GM21515 (cell line): ENCODE measurements at regions not wholly inside any gene's neighbourhood (a gene's known extent, or its start where the extent isn't known, plus 50 kb on each side); places are given as distances from the start of the nearest gene placed in this dataset.
"Not testable (repeated sequence)": the region's sequence is repeated elsewhere in the genome, so short reads cannot be mapped to it uniquely, and the experiment has no call there.

Source experiments
- ATAC-seq: cut with Tn5 transposase; IDR thresholded peaks from one replicate; pipeline ENCODE4 v1.9.1; 2021; ENCODE audit not compliant: unreplicated experiment

DNA sequence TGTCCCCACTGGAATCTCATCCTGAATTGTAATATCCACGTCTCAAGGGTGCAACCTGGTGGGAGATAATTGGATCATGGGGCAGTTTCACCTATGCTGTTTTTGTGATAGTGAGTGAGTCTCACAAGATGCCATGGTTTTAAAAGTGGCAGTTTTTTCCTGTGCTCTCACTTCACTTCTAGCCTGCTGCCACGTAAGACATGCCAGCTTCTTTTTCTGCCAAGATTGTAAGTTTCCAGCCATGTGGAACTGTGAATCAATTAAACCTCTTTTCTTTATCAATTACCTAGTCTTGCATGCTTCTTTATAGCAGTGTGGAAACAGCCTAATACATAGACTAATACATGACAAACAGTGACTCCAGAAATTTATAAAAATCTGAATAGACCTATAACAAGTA, 1131.8 kb downstream of the PCDH7 start:
- no peak for ATAC-seq

DNA sequence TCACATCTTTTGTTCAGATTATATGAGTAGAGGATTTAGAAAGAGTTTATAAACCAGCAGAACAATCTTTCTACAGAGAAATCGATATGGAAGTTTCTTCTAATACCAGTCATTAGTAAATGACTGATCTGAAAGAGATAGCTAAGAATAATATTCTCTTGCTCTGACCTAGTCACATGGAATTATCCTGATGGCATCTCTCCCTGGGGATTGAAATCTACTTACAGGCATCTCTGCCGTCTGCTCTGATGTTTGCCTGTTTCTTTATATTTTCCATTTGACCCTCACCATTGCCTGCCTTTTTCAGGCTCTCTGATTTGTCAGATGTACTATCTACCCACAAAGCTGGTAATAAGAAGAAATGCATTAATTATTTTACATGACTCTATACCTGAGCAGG, 1157.3 kb downstream of the PCDH7 start:
- ATAC-seq: no peak

DNA sequence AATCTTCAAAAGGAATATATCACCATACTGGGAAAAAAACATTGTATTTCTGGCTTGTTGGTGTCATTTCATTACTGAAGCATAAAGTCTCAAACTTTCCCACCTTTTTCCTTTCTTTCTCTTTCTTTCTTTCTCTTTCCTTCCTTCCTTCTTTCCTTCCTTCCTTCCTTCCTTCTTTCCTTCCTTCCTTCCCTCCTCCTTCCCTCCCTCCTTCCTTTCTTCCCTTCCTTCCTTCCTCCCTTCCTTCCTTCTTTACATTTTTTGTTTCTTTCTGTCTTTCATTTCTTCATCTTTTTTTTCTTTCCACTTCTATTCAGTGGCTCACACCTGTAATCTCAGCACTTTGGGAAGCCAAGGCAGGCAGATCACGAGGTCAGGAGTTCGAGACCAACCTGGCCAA, 1160.7 kb downstream of the PCDH7 start:
- ATAC-seq: not testable (repeated sequence)

DNA sequence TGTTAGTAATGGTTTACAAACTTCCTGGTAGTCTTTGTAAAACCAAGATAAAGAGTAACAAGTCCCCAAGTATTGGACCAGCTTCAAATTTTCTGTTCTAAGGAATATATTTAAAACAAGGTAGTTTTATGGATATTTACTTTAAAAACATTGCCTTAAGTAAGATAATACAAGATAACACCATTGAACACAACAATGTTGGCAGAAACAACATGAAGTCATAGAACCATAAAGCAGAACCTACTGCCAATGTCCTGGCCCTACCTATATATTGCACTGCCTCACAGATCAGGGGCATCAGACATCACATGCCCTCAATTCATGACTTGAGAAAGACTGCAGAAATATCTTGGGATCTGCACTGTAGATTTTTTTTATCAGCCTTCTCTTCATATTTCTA, 1176.2 kb downstream of the PCDH7 start:
- no peak for ATAC-seq

DNA sequence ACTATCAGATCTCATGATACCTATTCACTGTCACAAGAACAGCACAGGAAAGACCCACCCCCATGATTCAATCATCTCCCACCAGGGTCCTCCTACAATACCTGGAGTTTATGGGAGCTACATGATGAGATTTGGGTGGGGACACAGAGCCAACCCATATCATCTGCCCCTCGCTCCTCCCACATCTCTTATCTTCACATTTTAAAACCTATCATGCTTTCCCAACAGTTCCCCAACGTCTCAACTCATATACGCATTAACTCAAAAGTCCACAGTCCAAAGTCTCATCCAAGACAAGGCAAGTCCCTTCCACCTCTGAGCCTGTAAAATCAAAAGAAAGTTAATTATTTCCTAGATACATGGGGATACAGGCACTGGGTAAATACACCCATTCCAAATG, 1185.2 kb downstream of the PCDH7 start:
- ATAC-seq: no peak

DNA sequence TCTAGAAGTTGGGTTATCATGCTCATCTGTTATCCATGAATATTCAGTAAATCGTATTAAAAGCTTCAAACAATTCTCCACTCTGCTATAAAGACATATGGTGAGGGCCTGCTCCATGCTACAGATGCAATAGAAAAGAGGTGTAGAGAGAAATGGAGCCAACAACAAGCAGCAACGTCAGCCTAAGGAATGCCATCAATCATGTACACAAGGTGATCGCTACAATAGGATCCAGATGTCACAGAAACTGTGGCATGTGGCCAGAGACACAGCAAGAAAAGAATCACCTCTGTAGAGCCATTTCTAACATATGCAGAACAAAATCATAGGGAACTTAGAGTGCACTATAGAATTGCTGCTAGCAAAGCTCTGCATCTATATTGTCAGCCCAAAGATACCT, 1188.1 kb downstream of the PCDH7 start:
- no peak for ATAC-seq

DNA sequence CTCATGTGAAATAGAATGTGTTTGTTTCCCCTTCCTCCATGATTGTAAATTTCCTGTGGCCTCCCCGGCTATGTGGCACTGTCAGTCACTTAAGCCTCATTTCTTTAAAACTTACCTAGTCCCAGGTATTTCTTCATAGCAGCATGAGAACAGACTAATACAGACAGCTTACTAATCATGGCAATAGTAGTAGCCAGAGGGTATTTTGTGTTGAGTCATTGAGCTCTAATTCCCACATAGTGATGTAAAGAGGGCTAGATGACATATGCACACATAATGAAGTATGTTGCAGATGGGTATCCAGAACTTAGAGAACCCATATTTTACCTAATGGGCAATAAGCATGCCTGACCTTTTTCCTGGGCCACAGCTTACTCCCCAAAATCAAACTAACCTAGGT, 1197.2 kb downstream of the PCDH7 start:
- ATAC-seq: no peak

DNA sequence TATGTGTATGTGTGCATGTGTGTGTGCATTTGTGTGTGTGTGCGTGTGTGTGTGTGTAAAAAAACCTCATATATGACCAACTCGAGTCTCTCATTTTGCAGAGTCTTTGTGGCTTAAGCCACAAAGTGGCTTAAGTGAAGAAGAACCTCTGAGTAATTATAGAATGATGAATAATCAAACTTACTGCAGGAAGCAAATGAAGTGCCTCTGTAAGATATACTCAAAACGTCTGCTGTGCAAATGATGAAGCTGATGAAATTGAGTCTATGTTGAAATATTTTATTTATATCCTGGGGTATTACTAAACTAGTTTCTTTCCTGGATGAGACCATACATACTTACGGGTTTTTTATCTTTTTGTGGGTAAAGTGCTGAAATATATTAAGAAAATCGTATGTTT, 1198.7 kb downstream of the PCDH7 start:
- no peak for ATAC-seq

DNA sequence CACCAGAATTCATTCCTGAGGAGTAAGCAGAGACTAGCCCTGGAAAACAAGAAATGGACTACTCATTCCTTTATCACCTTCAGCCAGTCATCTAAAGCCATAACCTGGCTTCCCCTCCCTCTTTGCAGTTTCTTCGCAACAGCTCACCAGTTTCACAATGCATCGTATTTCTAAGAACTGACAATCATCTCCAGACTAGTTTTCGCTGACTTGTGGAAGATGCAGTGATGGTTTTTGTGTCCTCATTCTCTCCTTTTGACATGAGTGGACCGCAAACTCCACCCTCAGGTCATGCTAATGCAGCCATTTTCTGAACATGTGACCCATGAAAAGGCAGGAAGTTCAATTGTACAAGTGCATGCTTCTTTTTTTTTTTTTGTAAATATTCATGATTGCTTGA, 1203.5 kb downstream of the PCDH7 start:
- ATAC-seq: no peak

DNA sequence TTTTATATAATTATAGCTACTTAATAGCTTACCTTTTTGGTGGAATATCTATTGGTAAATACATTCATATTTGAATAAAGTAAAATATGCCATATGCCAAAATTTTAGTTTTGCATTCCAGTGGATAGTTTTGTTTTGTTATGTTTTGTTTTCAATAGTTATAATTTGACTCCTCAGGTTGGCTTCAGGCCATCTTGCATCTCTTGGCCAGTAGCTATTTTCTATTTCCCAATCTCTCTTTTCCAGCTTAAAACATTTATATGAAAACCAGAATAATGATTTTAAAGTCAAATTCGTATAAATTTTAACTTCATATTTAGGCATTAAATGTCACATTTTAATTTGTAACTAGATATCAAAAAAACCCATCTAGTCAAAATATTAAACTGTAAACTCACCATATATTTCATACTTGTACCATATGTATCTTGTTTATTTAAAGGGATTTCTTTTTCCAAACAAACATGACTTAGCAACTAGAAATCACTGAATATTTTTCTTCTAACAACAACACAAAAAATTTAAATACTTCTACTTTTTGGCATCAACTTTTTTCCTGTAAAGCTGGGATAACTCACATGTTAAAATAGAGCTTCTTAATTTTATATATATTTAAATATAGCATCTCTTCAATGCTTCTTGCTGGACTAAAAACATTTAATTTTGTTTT, 1209.6 kb downstream of the PCDH7 start:
- ATAC-seq: no peak

DNA sequence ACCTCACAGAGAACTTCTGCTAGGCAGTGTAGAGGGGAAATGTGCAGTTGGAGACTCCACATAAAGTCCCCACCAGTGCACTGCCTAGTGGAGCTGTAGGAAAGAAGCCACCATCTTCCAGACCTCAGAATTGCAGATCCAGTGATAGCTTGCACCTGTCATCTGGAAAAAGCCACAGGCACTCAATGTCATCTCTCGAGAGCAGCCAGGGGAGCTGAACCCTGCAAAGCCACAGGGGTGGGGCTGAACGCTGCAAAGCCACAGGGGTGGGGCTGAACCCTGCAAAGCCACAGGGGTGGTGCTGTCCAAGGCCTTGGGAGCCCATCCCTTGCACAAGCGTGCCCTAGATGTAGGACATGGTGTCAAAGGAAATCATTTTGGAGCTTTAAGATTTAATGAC, 1226.3 kb downstream of the PCDH7 start:
- no peak for ATAC-seq

DNA sequence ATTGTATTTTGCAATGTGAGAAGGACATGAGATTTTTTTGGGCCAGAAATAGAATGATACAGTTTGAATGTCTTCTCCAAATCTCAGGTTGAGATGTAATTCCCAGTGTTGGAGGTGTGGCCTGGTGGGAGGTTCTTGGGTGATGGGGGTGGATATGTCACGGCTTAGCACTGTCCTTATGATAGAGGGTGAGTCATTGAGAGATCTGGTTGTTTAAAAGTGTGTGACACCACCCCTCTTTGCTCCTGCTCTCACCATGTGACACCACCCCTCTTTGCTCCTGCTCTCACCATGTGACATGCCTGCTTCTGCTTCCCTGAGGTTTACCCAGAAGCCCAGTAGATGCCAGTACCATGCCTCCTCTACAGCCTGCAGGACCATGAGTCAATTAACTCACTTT, 1226.9 kb downstream of the PCDH7 start:
- ATAC-seq: no peak

DNA sequence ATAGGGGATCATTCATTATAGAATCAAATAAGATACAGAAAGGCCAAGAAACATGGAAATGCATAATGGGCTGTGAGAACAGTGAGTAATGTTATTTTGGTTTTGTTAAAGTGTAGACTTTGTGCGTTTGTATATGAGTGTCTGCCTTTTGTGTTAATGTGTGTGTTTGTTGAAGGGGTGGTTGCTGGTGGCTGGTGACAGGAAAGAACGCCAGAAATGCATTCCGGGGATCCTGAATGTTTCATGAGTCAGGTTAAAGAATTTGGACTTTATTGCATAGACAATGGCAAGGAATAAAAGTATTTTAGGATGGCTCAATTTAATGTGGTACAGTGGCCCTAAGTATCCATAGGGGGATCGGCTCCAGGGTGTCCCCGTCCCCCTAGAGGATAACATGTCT, 1228.9 kb downstream of the PCDH7 start:
- ATAC-seq: no peak

DNA sequence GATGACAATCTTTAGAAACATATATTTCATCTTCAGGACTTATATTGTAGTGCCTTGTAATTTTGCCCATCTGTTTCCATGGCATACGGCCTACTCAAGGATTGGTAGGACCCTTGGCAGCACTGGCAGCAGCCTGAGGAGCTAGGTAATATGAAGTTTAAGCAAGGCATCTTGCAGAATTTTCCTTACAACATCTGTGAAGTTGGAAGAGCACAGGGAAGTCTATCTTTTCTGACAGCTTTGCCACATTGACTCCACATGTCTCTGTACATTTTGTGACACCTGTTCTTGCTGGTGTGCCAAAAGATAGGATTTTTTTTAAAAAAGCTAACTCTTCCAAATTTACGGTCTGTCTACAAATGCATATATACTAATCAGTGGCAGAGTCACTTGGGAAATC, 1235.2 kb downstream of the PCDH7 start:
- ATAC-seq: no peak

DNA sequence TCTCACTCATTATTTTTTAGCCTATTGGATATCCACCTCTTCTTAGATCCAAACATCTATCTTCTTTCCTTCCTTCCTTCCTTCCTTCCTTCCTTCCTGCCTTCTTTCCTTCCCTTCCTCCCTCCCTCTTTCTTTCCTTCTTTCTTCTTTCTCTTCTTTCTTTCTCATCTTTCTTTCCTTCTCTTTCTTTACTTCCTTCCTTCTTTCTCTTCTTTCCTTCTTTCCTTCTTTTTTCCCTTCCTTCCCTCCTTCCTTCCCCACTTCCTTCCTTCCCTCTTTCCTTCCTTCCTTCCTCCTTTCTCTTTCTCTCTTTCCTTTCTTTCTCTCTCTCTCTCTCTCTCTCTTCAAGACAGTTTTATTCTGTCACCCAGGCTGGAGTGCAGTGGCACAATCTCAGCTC, 1239.8 kb downstream of the PCDH7 start:
- no peak for ATAC-seq

DNA sequence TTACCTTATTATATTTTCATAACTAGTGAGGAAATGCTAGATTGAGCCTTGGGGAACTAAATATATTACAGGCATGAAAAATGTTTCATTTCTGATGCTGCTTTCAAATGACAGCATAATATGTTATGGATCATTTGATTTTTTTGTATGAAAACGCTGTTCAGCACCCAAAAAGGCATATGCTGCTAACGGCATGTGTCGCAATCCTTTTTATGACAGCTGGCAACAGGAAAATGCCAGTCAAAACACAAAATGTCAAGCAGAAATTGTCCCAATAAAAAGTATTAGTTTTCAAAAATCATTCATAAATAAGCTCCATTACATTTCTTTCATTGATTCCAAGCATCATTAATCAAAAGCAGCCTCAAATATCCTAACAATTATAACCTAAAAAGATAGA, 1244.5 kb downstream of the PCDH7 start:
- no peak for ATAC-seq

DNA sequence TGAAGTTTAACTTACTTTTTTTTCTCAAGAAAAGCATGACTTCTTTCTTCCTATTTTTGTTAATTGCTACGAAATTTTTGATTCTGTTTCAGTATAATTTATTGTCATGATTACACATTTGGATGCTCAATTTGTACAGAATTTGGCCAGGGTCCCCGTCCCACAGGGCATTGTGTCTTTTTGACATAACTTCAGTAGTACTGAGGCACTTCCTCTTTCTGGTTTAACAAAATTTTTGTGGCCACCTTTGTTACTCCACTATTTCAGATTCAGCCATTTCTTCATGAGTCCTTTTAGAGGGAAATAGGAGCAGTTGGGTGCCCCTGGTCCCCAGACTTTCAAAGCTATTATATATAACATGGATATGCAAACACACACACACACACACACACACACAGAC, 1248.7 kb downstream of the PCDH7 start:
- no peak for ATAC-seq

DNA sequence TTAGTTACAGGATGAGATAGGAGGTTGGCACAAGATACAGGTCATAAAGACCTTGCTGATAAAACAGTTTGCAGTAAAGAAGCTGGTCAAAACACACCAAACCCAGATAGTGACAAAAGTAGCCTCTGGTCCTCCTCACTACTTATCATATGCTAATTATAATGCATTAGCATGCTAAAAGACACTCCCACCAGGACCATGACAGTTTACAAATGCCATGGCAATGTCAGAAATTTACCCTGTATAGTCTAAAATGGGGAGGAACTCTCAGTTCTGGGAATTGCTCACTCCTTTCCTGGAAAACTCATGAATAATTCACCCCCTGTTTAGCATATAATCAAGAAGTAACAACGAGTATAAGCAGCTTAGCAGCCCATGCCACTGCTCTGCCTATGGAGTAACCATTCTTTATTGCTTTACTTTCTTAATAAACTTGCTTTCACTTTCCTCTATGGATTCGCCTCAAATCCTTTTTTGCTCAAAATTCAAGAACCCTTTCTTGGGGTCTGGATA, 1254.4 kb downstream of the PCDH7 start:
- no peak for ATAC-seq

DNA sequence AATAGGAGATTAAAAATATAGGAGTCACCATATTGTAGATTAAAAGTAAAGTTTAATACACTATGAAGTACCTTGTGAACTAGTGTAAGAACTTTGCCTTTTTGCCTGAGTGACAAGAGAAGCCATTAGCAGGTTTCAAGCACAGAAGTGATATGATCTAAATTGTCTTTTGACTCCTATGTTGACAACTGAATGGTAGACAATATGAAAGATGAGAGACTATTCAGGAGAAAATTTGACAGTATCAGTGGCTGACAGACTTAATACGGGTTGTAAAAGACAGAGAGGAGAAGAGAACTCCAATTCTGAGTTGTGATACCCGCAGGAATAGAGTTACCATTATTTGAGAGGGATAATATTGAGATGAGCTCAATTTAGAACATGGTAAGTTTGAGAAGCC, 1259.8 kb downstream of the PCDH7 start:
- no peak for ATAC-seq

DNA sequence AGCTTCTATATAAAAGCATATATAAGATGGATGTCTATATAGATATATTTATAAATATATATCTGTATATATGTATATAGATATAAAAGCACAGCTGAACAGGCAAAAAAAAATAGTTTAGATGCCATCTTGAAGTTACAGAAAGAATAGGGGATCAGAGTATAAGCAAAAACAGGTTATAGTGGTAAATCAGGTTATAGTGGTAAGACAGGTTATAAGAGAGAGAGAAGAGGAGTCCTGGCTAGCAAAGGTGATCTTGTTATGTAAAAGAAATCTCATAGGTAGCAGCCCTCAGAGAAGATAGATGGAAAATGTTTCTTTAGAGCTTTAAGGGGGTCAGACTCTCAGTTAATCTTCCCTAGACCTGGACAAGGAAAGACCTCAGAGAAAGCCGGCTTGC, 1263.1 kb downstream of the PCDH7 start:
- no peak for ATAC-seq

DNA sequence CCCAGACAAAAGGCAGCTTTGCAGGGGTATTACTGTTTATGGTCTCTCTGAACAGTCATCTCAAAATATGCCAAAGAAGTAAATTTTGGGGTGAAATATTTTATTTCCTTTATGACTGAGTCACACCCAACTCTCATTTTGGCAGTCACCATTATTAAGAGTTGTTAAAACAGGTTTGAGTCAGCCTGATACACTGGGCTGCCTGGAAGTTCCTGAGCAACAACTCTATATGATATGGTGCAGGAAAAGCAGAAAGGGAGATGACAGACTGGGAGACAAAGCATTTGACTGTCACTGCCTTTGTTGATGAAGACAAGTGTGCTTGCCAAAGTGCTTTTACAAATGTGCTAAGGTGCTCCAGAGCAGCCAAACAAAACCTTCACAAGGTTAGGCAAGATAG, 1263.5 kb downstream of the PCDH7 start:
- ATAC-seq: no peak

DNA sequence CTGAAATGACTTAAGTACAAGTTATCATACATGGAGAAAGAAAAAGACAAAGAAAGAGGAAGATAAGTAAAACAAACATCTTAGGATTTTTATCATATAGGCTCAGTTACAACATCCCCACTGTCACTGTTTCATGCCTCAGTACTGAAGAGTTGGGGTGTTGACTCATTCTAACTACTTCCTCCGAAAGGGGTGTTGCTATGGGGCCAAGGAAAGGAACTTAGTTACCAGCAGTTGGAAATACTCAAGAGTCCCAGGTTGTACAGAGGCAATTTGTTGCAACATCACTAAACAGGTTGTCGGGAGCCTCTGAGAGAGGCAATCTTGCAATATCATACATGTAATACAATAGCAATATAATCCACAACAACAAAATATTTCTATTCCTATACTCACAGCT, 1264.7 kb downstream of the PCDH7 start:
- ATAC-seq: no peak
